Smooth muscle cell (in vitro differentiated cells): ENCODE measurements at regions not wholly inside any gene's neighbourhood (a gene's known extent, or its start where the extent isn't known, plus 50 kb on each side); places are given as distances from the start of the nearest gene placed in this dataset.
"Not testable (repeated sequence)": the region's sequence is repeated elsewhere in the genome, so short reads cannot be mapped to it uniquely, and the experiment has no call there.

Experiments used
- DNase-seq: peaks from one replicate; lab custom pipeline; 2025; ENCODE audit not compliant: unreplicated experiment; lab: John Stamatoyannopoulos, UW
- H2AFZ ChIP-seq: fragments of 200-600 bp; sonication (generic); 2 replicates; pipeline ENCODE4 v1.6.0; 2016; ENCODE audit warnings: antibody characterized with exemption, low read depth, mild to moderate bottlenecking
- H3F3A ChIP-seq: fragments of 200-600 bp; sonication (generic); 2 replicates; pipeline ENCODE4 v1.6.0; 2017; ENCODE audit warnings: antibody characterized with exemption, low read depth
- H3K27ac ChIP-seq: fragments of 200-600 bp; sonication (generic); 2 replicates; pipeline ENCODE4 v1.5.1; 2016; ENCODE audit warnings: low read depth, mild to moderate bottlenecking
- H3K27me3 ChIP-seq: fragments of 200-600 bp; sonication (generic); 2 replicates; pipeline ENCODE4 v1.6.1; 2016; ENCODE audit warnings: low read depth, mild to moderate bottlenecking
- H3K36me3 ChIP-seq: fragments of 200-600 bp; sonication (generic); 2 replicates; pipeline ENCODE4 v1.5.1; 2016; ENCODE audit warnings: low read depth
- H3K4me1 ChIP-seq: fragments of 200-600 bp; sonication (generic); 2 replicates; pipeline ENCODE4 v1.5.1; 2016; ENCODE audit warnings: low read depth
- H3K4me2 ChIP-seq: fragments of 200-600 bp; sonication (generic); 2 replicates; pipeline ENCODE4 v1.6.0; 2016; ENCODE audit warnings: mild to moderate bottlenecking
- H3K4me3 ChIP-seq: fragments of 200-600 bp; sonication (generic); 2 replicates; pipeline ENCODE4 v1.5.1; 2016; ENCODE audit warnings: mild to moderate bottlenecking
- H3K79me2 ChIP-seq: fragments of 200-600 bp; sonication (generic); 2 replicates; pipeline ENCODE4 v1.6.0; 2016; ENCODE audit warnings: low read depth, mild to moderate bottlenecking
- H3K9ac ChIP-seq: fragments of 200-600 bp; sonication (generic); 2 replicates; pipeline ENCODE4 v1.6.0; 2016; ENCODE audit warnings: low read depth
- H3K9me3 ChIP-seq: fragments of 200-600 bp; sonication (generic); replicated peaks from 2 replicates; pipeline ENCODE4 v1.5.1; 2016; ENCODE audit warnings: low read depth
- H4K20me1 ChIP-seq: fragments of 200-600 bp; sonication (generic); 2 replicates; pipeline ENCODE4 v1.6.0; 2016; ENCODE audit warnings: low read depth
- CTCF ChIP-seq: fragments of 200-600 bp; sonication (generic); IDR thresholded peaks from 2 replicates; pipeline ENCODE4 v1.5.1; 2017; ENCODE audit warnings: borderline replicate concordance, mild to moderate bottlenecking, antibody characterized with exemption; ENCODE audit not compliant: insufficient read depth, poor library complexity, severe bottlenecking
- WGBS: methylation state at CpG from one replicate; pipeline ENCODE4 v1.1.7; 2016; ENCODE audit warnings: low lambda C conversion rate; 5-methylcytosine and 5-hydroxymethylcytosine counted together

- no peak for TF ChIP-seq CTCF
- 84% methylated on average over 7 of the region's 7 CpGs for WGBS
- DNase-seq = no peak
- Histone ChIP-seq H3K79me2 (no peaks in the 10 kb centered on the region), H3K9ac (no peak overlapping the region), H3K36me3 (no peaks in the 10 kb centered on the region), H3K4me3 (no peak overlapping the region), H3K9me3 (no peaks in the 10 kb centered on the region), H3F3A (no peaks in the 10 kb centered on the region), H3K27ac (no peak overlapping the region), H3K4me2 (no peak overlapping the region), H3K4me1 (no peaks in the 10 kb centered on the region), H3K27me3 (peaks cover 5% of the 10 kb centered on the region), H2AFZ (no peak overlapping the region), H4K20me1 (no peaks in the 10 kb centered on the region)
These were observed 55.5 kb upstream of the EP300 start for GRCh38 chr22:41036924-41037323.

- H2AFZ ChIP-seq = no peak overlapping the region
These were observed 53.7 kb upstream of the EP300 start for GRCh38 chr22:41038732-41039131.

GRCh38 chr22:41039641-41040040, 52.8 kb upstream of the EP300 start:
- H3K27me3 ChIP-seq, H3F3A ChIP-seq, H3K4me1 ChIP-seq, H4K20me1 ChIP-seq, H3K4me3 ChIP-seq, H3K9me3 ChIP-seq, H3K79me2 ChIP-seq, H2AFZ ChIP-seq, H3K36me3 ChIP-seq, H3K4me2 ChIP-seq, H3K27ac ChIP-seq, H3K9ac ChIP-seq, DNase-seq: not testable (repeated sequence)
- 95% methylated on average over 9 of the region's 9 CpGs for WGBS

More at GRCh38 chr22:41038732-41039131, 53.7 kb upstream of the EP300 start:
- H3K36me3 ChIP-seq = no peaks in the 10 kb centered on the region
- no peaks in the 10 kb centered on the region for H4K20me1 ChIP-seq
- no peak for TF ChIP-seq CTCF
- H3K4me3 ChIP-seq = no peak overlapping the region
- DNase-seq = no peak
- no peaks in the 10 kb centered on the region for H3K79me2 ChIP-seq
- no peak overlapping the region for H3K9ac ChIP-seq
- H3K9me3 ChIP-seq = no peaks in the 10 kb centered on the region
- WGBS = 84% methylated on average over 4 of the region's 4 CpGs
- H3K4me1 ChIP-seq = no peaks in the 10 kb centered on the region
- H3K4me2 ChIP-seq = no peak overlapping the region
- no peaks in the 10 kb centered on the region for H3F3A ChIP-seq
- no peak overlapping the region for H3K27ac ChIP-seq
- peaks cover 5% of the 10 kb centered on the region for H3K27me3 ChIP-seq

GRCh38 chr22:41040483-41040882, 51.9 kb upstream of the EP300 start:
- H3K9ac ChIP-seq = no peak overlapping the region
- no peaks in the 10 kb centered on the region for H3K4me1 ChIP-seq
- H3K27me3 ChIP-seq = no peaks in the 10 kb centered on the region
- WGBS = 100% methylated on average over 1 of the region's 1 CpG
- no peak for TF ChIP-seq CTCF
- no peak overlapping the region for H3K27ac ChIP-seq
- no peak for DNase-seq
- H4K20me1 ChIP-seq = no peaks in the 10 kb centered on the region
- H3K79me2 ChIP-seq = no peaks in the 10 kb centered on the region
- no peak overlapping the region for H3K4me2 ChIP-seq
- H3K36me3 ChIP-seq = no peaks in the 10 kb centered on the region
- no peak overlapping the region for H3K4me3 ChIP-seq
- H3F3A ChIP-seq = no peaks in the 10 kb centered on the region
- no peak overlapping the region for H2AFZ ChIP-seq
- no peaks in the 10 kb centered on the region for H3K9me3 ChIP-seq
